ENCODE measurements at regions not wholly inside any gene's neighbourhood (a gene's known extent, or its start where the extent isn't known, plus 50 kb on each side); places are given as distances from the start of the nearest gene placed in this dataset.

DNA sequence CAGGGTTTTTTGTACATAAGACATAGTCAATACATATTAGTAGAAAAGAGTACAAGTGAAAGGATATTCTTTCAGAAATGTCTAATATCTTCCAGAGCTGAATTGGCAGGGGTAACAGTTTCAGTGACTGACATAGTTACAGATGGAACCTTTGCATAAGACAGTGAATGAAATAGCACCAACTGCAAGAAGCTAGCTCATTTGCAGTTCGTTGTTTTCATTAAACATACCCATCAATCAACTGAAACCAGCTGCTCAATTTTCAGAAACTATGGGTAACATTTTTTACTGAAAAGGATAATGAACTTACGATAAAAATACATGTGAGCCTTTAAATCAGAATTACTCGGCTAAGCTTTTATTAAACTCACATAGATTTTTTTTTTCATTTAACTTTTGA lies 93.9 kb upstream of the EPHA3 start:
- TF ChIP-seq, protein P1, sequence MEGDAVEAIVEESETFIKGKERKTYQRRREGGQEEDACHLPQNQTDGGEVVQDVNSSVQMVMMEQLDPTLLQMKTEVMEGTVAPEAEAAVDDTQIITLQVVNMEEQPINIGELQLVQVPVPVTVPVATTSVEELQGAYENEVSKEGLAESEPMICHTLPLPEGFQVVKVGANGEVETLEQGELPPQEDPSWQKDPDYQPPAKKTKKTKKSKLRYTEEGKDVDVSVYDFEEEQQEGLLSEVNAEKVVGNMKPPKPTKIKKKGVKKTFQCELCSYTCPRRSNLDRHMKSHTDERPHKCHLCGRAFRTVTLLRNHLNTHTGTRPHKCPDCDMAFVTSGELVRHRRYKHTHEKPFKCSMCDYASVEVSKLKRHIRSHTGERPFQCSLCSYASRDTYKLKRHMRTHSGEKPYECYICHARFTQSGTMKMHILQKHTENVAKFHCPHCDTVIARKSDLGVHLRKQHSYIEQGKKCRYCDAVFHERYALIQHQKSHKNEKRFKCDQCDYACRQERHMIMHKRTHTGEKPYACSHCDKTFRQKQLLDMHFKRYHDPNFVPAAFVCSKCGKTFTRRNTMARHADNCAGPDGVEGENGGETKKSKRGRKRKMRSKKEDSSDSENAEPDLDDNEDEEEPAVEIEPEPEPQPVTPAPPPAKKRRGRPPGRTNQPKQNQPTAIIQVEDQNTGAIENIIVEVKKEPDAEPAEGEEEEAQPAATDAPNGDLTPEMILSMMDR (IDR thresholded peaks at IDR 0.05): no peak
- no peak for TF ChIP-seq POLR2AphosphoS5 (IDR thresholded peaks at IDR 0.05)
- no peak for TF ChIP-seq EP300 (IDR thresholded peaks at IDR 0.05)
